H1 (cell line): ENCODE measurements at regions not wholly inside any gene's neighbourhood (a gene's known extent, or its start where the extent isn't known, plus 50 kb on each side); places are given as distances from the start of the nearest gene placed in this dataset.

ENCODE experiments used
- CTCF ChIA-PET: fragments of 300-600 bp; sonication (Branson Sonifier 250); formaldehyde crosslinking; loops from one replicate; lab custom pipeline; 2021; ENCODE audit not compliant: partially characterized antibody; lab: Charles Lee
- POLR2A ChIA-PET: fragments of 300-600 bp; sonication (Branson Sonifier 250); formaldehyde crosslinking; loops from one replicate; lab custom pipeline; 2021; ENCODE audit warnings: inconsistent platforms; ENCODE audit not compliant: partially characterized antibody; lab: Charles Lee
- DNase-seq, 2 experiments: peaks; one replicate each; pipeline versions ENCODE4 v3.0.0 to v3.0.0-alpha.2; 2010 to 2022; ENCODE audit warnings: low spot score in 2 of 2, low read depth in 1 of 2, mixed read lengths in 1 of 2
- FAIRE-seq: peaks from 2 replicates; lab custom pipeline; 2011; peaks lifted over from hg19 to GRCh38; lab: Jason Lieb, UNC
- H2AFZ ChIP-seq: 2 replicates; pipeline ENCODE4 v1.8.1; 2012; ENCODE audit warnings: low read length, inconsistent platforms
- H2AK5ac ChIP-seq: 2 replicates; pipeline ENCODE4 v1.6.1; 2013; ENCODE audit warnings: low read depth, low read length
- H2BK120ac ChIP-seq: replicated peaks from 2 replicates; pipeline ENCODE3; 2013; ENCODE audit warnings: low read depth, low read length, inconsistent platforms
- H2BK12ac ChIP-seq: 2 replicates; pipeline ENCODE4 v1.6.1; 2013; ENCODE audit warnings: low read depth, low read length
- H2BK15ac ChIP-seq: 2 replicates; pipeline ENCODE4 v1.6.1; 2013; ENCODE audit warnings: low read length
- H2BK20ac ChIP-seq: 2 replicates; pipeline ENCODE4 v1.6.1; 2013; ENCODE audit warnings: low read length
- H2BK5ac ChIP-seq: 2 replicates; pipeline ENCODE4 v1.6.1; 2013; ENCODE audit warnings: low read depth, low read length
- H3K14ac ChIP-seq: 2 replicates; pipeline ENCODE4 v1.6.1; 2013; ENCODE audit warnings: inconsistent platforms; ENCODE audit not compliant: insufficient read length
- H3K18ac ChIP-seq: 2 replicates; pipeline ENCODE4 v1.6.1; 2013; ENCODE audit warnings: low read length; ENCODE audit errors: extremely low read depth
- H3K23ac ChIP-seq: 2 replicates; pipeline ENCODE4 v1.6.1; 2013; ENCODE audit warnings: inconsistent platforms; ENCODE audit not compliant: insufficient read length
- H3K23me2 ChIP-seq: 2 replicates; pipeline ENCODE4 v1.6.1; 2013; ENCODE audit warnings: low read depth, low read length
- H3K27ac ChIP-seq: 2 replicates; pipeline ENCODE4 v1.6.1; 2011; ENCODE audit warnings: low read depth, low read length, inconsistent platforms
- H3K27me3 ChIP-seq, 4 experiments: replicated peaks in 1 of 4; 1 replicate in 1 of 4; 2 replicates in 3 of 4; pipeline versions ENCODE4 v1.6.1 to v1.8.1; 2011 to 2013; ENCODE audit warnings: low read length in 3 of 4, mild to moderate bottlenecking in 3 of 4, inconsistent platforms in 2 of 4, mixed read lengths in 2 of 4, moderate library complexity in 1 of 4; ENCODE audit not compliant: control insufficient read depth in 3 of 4, insufficient read depth in 3 of 4; ENCODE audit errors: extremely low read depth in 1 of 4
- H3K36me3 ChIP-seq, 4 experiments: 2 replicates each; pipeline versions ENCODE4 v1.6.1 to v1.8.1; 2011 to 2013; ENCODE audit warnings: mild to moderate bottlenecking in 4 of 4, low read length in 3 of 4, moderate library complexity in 2 of 4, control low read depth in 1 of 4, inconsistent platforms in 1 of 4; ENCODE audit not compliant: insufficient read depth in 4 of 4, control insufficient read depth in 2 of 4
- H3K4ac ChIP-seq: replicated peaks from 2 replicates; pipeline ENCODE3; 2013; ENCODE audit warnings: low read length, low read depth, mixed read lengths, inconsistent platforms; ENCODE audit not compliant: insufficient read length
- H3K4me1 ChIP-seq, 4 experiments: replicated peaks in 1 of 4; 1 replicate in 1 of 4; 2 replicates in 3 of 4; pipeline versions ENCODE4 v1.6.1 to v1.8.1; 2011 to 2013; ENCODE audit warnings: low read length in 3 of 4, inconsistent platforms in 2 of 4, mixed read lengths in 1 of 4; ENCODE audit not compliant: insufficient read depth in 4 of 4, control insufficient read depth in 3 of 4
- H3K4me2 ChIP-seq, 2 experiments: 2 replicates each; pipeline versions ENCODE4 v1.6.1 to v1.8.1; 2011 to 2013; ENCODE audit warnings: low read depth in 2 of 2, low read length in 2 of 2, control low read depth in 1 of 2, inconsistent platforms in 1 of 2, mild to moderate bottlenecking in 1 of 2; ENCODE audit not compliant: insufficient read depth in 1 of 2
- H3K4me3 ChIP-seq, 4 experiments: fragments of 200-600, 300-600 bp in 1 of 4; sonication (generic), shearing (Covaris generic), sonication (Bioruptor Twin) in 1 of 4; 2 replicates each; pipeline versions ENCODE4 v1.5.1 to v1.8.1; 2011 to 2016; ENCODE audit warnings: low read length in 4 of 4, low read depth in 3 of 4, control low read depth in 2 of 4, inconsistent platforms in 2 of 4, mild to moderate bottlenecking in 2 of 4, mixed read lengths in 1 of 4, moderate library complexity in 1 of 4; ENCODE audit not compliant: insufficient read depth in 2 of 4; ENCODE audit errors: extremely low read depth in 1 of 4
- H3K56ac ChIP-seq: replicated peaks from 2 replicates; pipeline ENCODE3; 2013; ENCODE audit warnings: low read depth, mild to moderate bottlenecking, mixed read lengths, low read length, inconsistent platforms; ENCODE audit not compliant: insufficient read length
- H3K79me1 ChIP-seq: 2 replicates; pipeline ENCODE4 v1.6.1; 2013; ENCODE audit warnings: low read depth, low read length, control low read depth
- H3K79me2 ChIP-seq, 2 experiments: 2 replicates each; pipeline versions ENCODE4 v1.6.1 to v1.8.1; 2012 to 2013; ENCODE audit warnings: low read length in 2 of 2, mild to moderate bottlenecking in 2 of 2, inconsistent platforms in 1 of 2; ENCODE audit not compliant: insufficient read depth in 2 of 2, control insufficient read depth in 1 of 2
- H3K9ac ChIP-seq, 4 experiments: replicated peaks in 1 of 4; 1 replicate in 1 of 4; 2 replicates in 3 of 4; pipeline versions ENCODE4 v1.6.1 to v1.8.1; 2011 to 2013; ENCODE audit warnings: low read depth in 3 of 4, low read length in 3 of 4, control low read depth in 2 of 4, mild to moderate bottlenecking in 2 of 4, moderate library complexity in 2 of 4, inconsistent platforms in 1 of 4; ENCODE audit errors: extremely low read depth in 1 of 4
- H3K9me3 ChIP-seq, 2 experiments: 2 replicates each; pipeline versions ENCODE4 v1.6.1 to v1.8.1; 2012 to 2013; ENCODE audit warnings: mild to moderate bottlenecking in 2 of 2, moderate library complexity in 2 of 2, control low read depth in 1 of 2, inconsistent platforms in 1 of 2, low read depth in 1 of 2, low read length in 1 of 2, mixed read lengths in 1 of 2; ENCODE audit not compliant: insufficient read depth in 2 of 2
- H4K20me1 ChIP-seq, 2 experiments: replicated peaks in 1 of 2; 2 replicates each; pipeline versions ENCODE3 to v1.8.1; 2011 to 2013; ENCODE audit warnings: inconsistent platforms in 2 of 2, low read length in 2 of 2, mild to moderate bottlenecking in 1 of 2; ENCODE audit not compliant: insufficient read depth in 2 of 2, control insufficient read depth in 1 of 2
- H4K5ac ChIP-seq: 2 replicates; pipeline ENCODE4 v1.6.1; 2013; ENCODE audit warnings: low read length, low read depth, mixed read lengths, inconsistent platforms; ENCODE audit not compliant: insufficient read length
- H4K8ac ChIP-seq: 2 replicates; pipeline ENCODE4 v1.8.0; 2013; ENCODE audit warnings: mild to moderate bottlenecking, moderate library complexity, low read length, inconsistent platforms; ENCODE audit not compliant: insufficient read depth; ENCODE audit errors: extremely low read depth
- H4K91ac ChIP-seq: replicated peaks from 2 replicates; pipeline ENCODE3; 2013; ENCODE audit warnings: low read length, mixed read lengths, inconsistent platforms; ENCODE audit not compliant: insufficient read length
- ASH2L ChIP-seq: fragments of 200-600, 300-600 bp; sonication (generic); IDR thresholded peaks from one replicate; pipeline ENCODE4 v1.7.1; 2017; ENCODE audit warnings: low read length
- ATF2 ChIP-seq: IDR thresholded peaks from 2 replicates; pipeline ENCODE4 v1.6.1; 2012; ENCODE audit warnings: low read length, inconsistent platforms
- BCL11A ChIP-seq, 2 experiments: IDR thresholded peaks; one replicate each; pipeline ENCODE4 v1.6.1; 2011; ENCODE audit warnings: low read depth in 2 of 2, low read length in 2 of 2, mild to moderate bottlenecking in 2 of 2
- BRCA1 ChIP-seq: IDR thresholded peaks from 2 replicates; pipeline ENCODE4 v1.6.1; 2012; ENCODE audit warnings: low read depth, low read length, improper control_type of control experiment
- HDAC6 ChIP-seq: IDR thresholded peaks from one replicate; pipeline ENCODE4 v1.7.1; 2012; ENCODE audit warnings: low read depth, mild to moderate bottlenecking, inconsistent platforms, low read length, moderate library complexity
- KDM1A ChIP-seq: fragments of 200-600, 300-600 bp; sonication (generic); IDR thresholded peaks from 2 replicates; pipeline ENCODE4 v1.7.1; 2016; ENCODE audit warnings: mild to moderate bottlenecking, low read length, borderline replicate concordance
- NRF1 ChIP-seq: IDR thresholded peaks from 2 replicates; pipeline ENCODE4 v1.6.1; 2011; ENCODE audit warnings: mild to moderate bottlenecking, low read depth, low read length, improper control_type of control experiment
- POU5F1 ChIP-seq: IDR thresholded peaks from 2 replicates; pipeline ENCODE4 v1.6.1; 2011; ENCODE audit warnings: low read depth, mild to moderate bottlenecking, low read length, moderate library complexity
- RBBP5 ChIP-seq: IDR thresholded peaks from 2 replicates; pipeline ENCODE4 v1.7.1; 2012; ENCODE audit warnings: low read depth, mild to moderate bottlenecking, inconsistent platforms, low read length, moderate library complexity, borderline replicate concordance
- RFX5 ChIP-seq: IDR thresholded peaks from 2 replicates; pipeline ENCODE4 v1.6.1; 2011; ENCODE audit warnings: low read depth, low read length, improper control_type of control experiment, borderline replicate concordance
- TBP ChIP-seq: IDR thresholded peaks from 2 replicates; pipeline ENCODE4 v1.6.1; 2011; ENCODE audit warnings: low read depth, low read length, improper control_type of control experiment
- YY1 ChIP-seq: IDR thresholded peaks from 2 replicates; pipeline ENCODE4 v1.6.1; 2011; ENCODE audit warnings: low read depth, mild to moderate bottlenecking, low read length
- WGBS, 2 experiments: shearing (Covaris generic) in 1 of 2; methylation state at CpG; one replicate each; pipeline versions ENCODE4 v1.1.6 to v1.1.7; 2013 to 2015; ENCODE audit warnings: low lambda C conversion rate in 2 of 2, mixed read lengths in 2 of 2, inconsistent platforms in 1 of 2, low coverage in 1 of 2, missing lambda C conversion rate in 1 of 2; ENCODE audit not compliant: insufficient replicate concordance in 2 of 2, insufficient coverage in 1 of 2, insufficient read length in 1 of 2; ENCODE audit errors: extremely low coverage in 1 of 2, missing lambda C conversion rate in 1 of 2; 5-methylcytosine and 5-hydroxymethylcytosine counted together
- TF ChIP-seq, protein P1 (sequence below): IDR thresholded peaks from 2 replicates; pipeline ENCODE4 v1.6.1; 2011; ENCODE audit warnings: low read depth, mild to moderate bottlenecking, low read length; ENCODE audit not compliant: insufficient read depth

DNA sequence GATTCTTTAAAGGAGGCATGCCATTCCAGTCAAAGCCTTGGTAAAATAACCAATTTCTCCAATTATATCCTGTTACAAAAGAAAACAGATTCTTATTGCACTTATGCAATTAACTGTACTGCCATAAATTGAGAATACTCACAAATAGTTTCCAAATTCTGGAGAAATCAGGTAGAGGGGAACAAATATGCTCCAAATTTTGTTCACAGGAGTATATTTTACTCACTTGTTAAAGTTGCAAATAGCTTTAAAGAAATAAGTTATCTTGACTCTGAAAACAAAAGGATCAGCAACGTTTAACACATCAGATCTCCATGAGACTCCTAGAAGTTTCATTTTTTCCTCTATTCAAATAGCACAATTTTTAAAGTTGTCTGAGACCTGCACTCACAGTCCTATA lies 712.1 kb upstream of the ARRDC4 start:
- no peak overlapping the region for H3K18ac ChIP-seq
- H2BK5ac ChIP-seq: no peak overlapping the region
- H3K4me1 ChIP-seq: no peaks in the 10 kb centered on the region
- no peaks in the 10 kb centered on the region for H3K79me2 ChIP-seq
- H3K56ac ChIP-seq: no peak overlapping the region
- FAIRE-seq: no peak
- no peaks in the 10 kb centered on the region for H3K27me3 ChIP-seq
- no peak overlapping the region for H4K91ac ChIP-seq
- H2BK120ac ChIP-seq: no peak overlapping the region
- no peak overlapping the region for H3K4ac ChIP-seq
- ChIA-PET POLR2A (no interaction called here), CTCF (interaction anchor here (0.7 kb wide), 1 partner anchor 63 kb away, joined by 3 read pairs; no protein-coding TSS in a partner anchor)
- H4K20me1 ChIP-seq: no peaks in the 10 kb centered on the region
- H2AFZ ChIP-seq: no peak overlapping the region
- no peaks in the 10 kb centered on the region for H3K79me1 ChIP-seq
- H3K23me2 ChIP-seq: no peaks in the 10 kb centered on the region
- H2BK15ac ChIP-seq: no peak overlapping the region
- WGBS, 2 experiments: 92% methylated on average over 1 of the region's 1 CpG; no CpG with 5 or more reads in 1 of the 2 experiments
- no peaks in the 10 kb centered on the region for H3K36me3 ChIP-seq
- H3K9ac ChIP-seq: no peak overlapping the region
- no peak overlapping the region for H2BK12ac ChIP-seq
- H3K27ac ChIP-seq: no peak overlapping the region
- H3K9me3 ChIP-seq: peaks cover 0 to 10% of the 10 kb centered on the region in 2 experiments; a peak in 1 of 4 replicates
- H2BK20ac ChIP-seq: no peak overlapping the region
- H3K4me3 ChIP-seq: no peak overlapping the region
- H2AK5ac ChIP-seq: no peak overlapping the region
- no peak overlapping the region for H3K4me2 ChIP-seq
- no peak for DNase-seq
- H4K8ac ChIP-seq: no peak overlapping the region
- no peak overlapping the region for H4K5ac ChIP-seq
- H3K14ac ChIP-seq: no peak overlapping the region
- H3K23ac ChIP-seq: no peak overlapping the region
- TF ChIP-seq HDAC6: no peak
- TF ChIP-seq RBBP5: no peak
- no peak for TF ChIP-seq YY1
- no peak for TF ChIP-seq TBP
- no peak for TF ChIP-seq POU5F1
- no peak for TF ChIP-seq RFX5
- no peak for TF ChIP-seq BRCA1
- TF ChIP-seq ATF2: no peak
- TF ChIP-seq ASH2L: no peak
- no peak for TF ChIP-seq NRF1
- TF ChIP-seq, protein P1, sequence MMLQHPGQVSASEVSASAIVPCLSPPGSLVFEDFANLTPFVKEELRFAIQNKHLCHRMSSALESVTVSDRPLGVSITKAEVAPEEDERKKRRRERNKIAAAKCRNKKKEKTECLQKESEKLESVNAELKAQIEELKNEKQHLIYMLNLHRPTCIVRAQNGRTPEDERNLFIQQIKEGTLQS: no peak
- TF ChIP-seq BCL11A (IDR thresholded peaks at IDR 0.05; ENCODE audit: low read depth in 2 of 2, low read length in 2 of 2): no peak
- no peak for TF ChIP-seq KDM1A
